ENCODE measurements at regions not wholly inside any gene's neighbourhood (a gene's known extent, or its start where the extent isn't known, plus 50 kb on each side); places are given as distances from the start of the nearest gene placed in this dataset.

GRCh38 chr1:93801471-93801870 is 77.5 kb downstream of the DNTTIP2 start:
- Histone ChIP-seq H3K27ac (ENCODE audit: low read length) (no peak overlapping the region), H3K4me1 (ENCODE audit: control insufficient read depth, insufficient read depth, low read length) (peaks cover 4% of the 10 kb centered on the region), H3K9me3 (ENCODE audit: control insufficient read depth, low read length) (no peaks in the 10 kb centered on the region), H3K4me3 (ENCODE audit: low read length) (no peak overlapping the region), H3K27me3 (ENCODE audit: control insufficient read depth, insufficient read depth) (no peaks in the 10 kb centered on the region)
- DNase-seq = no peak
- WGBS = 95% methylated on average over 5 of the region's 5 CpGs
- intact Hi-C loops (cut with DNase I) = no loop called here
- no peak for ATAC-seq

GRCh38 chr1:93800856-93801255 is 78.2 kb downstream of the DNTTIP2 start:
- intact Hi-C loops (cut with DNase I) = no loop called here
- no peaks in the 10 kb centered on the region for H3K9me3 ChIP-seq (ENCODE audit: control insufficient read depth, low read length)
- H3K27ac ChIP-seq (ENCODE audit: low read length) = no peak overlapping the region
- H3K27me3 ChIP-seq (ENCODE audit: control insufficient read depth, insufficient read depth) = no peaks in the 10 kb centered on the region
- DNase-seq (no peak), ATAC-seq (no peak)
- H3K4me3 ChIP-seq (ENCODE audit: low read length) = no peak overlapping the region
- WGBS = 87% methylated on average over 5 of the region's 5 CpGs
- H3K4me1 ChIP-seq (ENCODE audit: control insufficient read depth, insufficient read depth, low read length) = peaks cover 4% of the 10 kb centered on the region

GRCh38 chr1:93798291-93798690 is 80.7 kb downstream of the DNTTIP2 start:
- intact Hi-C loops (cut with DNase I) = no loop called here
- 26% methylated on average over 1 of the region's 1 CpG for WGBS
- no peak overlapping the region for H3K4me3 ChIP-seq (ENCODE audit: low read length)
- no peaks in the 10 kb centered on the region for H3K4me1 ChIP-seq (ENCODE audit: control insufficient read depth, insufficient read depth, low read length)
- DNase-seq (no peak), ATAC-seq (peak; percentile 43 to 56)
- H3K27ac ChIP-seq (ENCODE audit: low read length) = no peak overlapping the region
- no peaks in the 10 kb centered on the region for H3K9me3 ChIP-seq (ENCODE audit: control insufficient read depth, low read length)
- H3K27me3 ChIP-seq (ENCODE audit: control insufficient read depth, insufficient read depth) = no peaks in the 10 kb centered on the region

GRCh38 chr1:93784538-93784937 is 94.5 kb downstream of the DNTTIP2 start:
- intact Hi-C loops (cut with DNase I) = no loop called here
- no peak overlapping the region for H3K27ac ChIP-seq (ENCODE audit: low read length)
- ATAC-seq = no peak
- no peak overlapping the region for H3K4me3 ChIP-seq (ENCODE audit: low read length)
- DNase-seq = no peak
- peaks cover 2% of the 10 kb centered on the region for H3K9me3 ChIP-seq (ENCODE audit: control insufficient read depth, low read length)
- no peaks in the 10 kb centered on the region for H3K27me3 ChIP-seq (ENCODE audit: control insufficient read depth, insufficient read depth)
- 79% methylated on average over 3 of the region's 3 CpGs for WGBS
- H3K4me1 ChIP-seq (ENCODE audit: control insufficient read depth, insufficient read depth, low read length) = no peaks in the 10 kb centered on the region

GRCh38 chr1:93783876-93784275 is 95.1 kb downstream of the DNTTIP2 start:
- intact Hi-C loops (cut with DNase I) = no loop called here
- Histone ChIP-seq H3K4me3 (ENCODE audit: low read length) (no peak overlapping the region), H3K4me1 (ENCODE audit: control insufficient read depth, insufficient read depth, low read length) (no peaks in the 10 kb centered on the region), H3K9me3 (ENCODE audit: control insufficient read depth, low read length) (peaks cover 2% of the 10 kb centered on the region), H3K27ac (ENCODE audit: low read length) (no peak overlapping the region), H3K27me3 (ENCODE audit: control insufficient read depth, insufficient read depth) (no peaks in the 10 kb centered on the region)
- DNase-seq (no peak), ATAC-seq (no peak)
- 95% methylated on average over 2 of the region's 2 CpGs for WGBS

GRCh38 chr1:93779540-93780165 is 98.0 kb upstream of the BCAR3 start:
- DNase-seq (no peak), ATAC-seq (no peak)
- Histone ChIP-seq H3K4me3 (ENCODE audit: low read length) (no peak overlapping the region), H3K27ac (ENCODE audit: low read length) (no peak overlapping the region), H3K27me3 (ENCODE audit: control insufficient read depth, insufficient read depth) (no peaks in the 10 kb centered on the region), H3K4me1 (ENCODE audit: control insufficient read depth, insufficient read depth, low read length) (no peaks in the 10 kb centered on the region), H3K9me3 (ENCODE audit: control insufficient read depth, low read length) (no peaks in the 10 kb centered on the region)
- intact Hi-C loops (cut with DNase I) = no loop called here
- WGBS = 78% methylated on average over 4 of the region's 4 CpGs

- intact Hi-C loops (cut with DNase I) = no loop called here
- DNase-seq (no peak), ATAC-seq (no peak)
- Histone ChIP-seq H3K4me1 (ENCODE audit: control insufficient read depth, insufficient read depth, low read length) (no peaks in the 10 kb centered on the region), H3K27ac (ENCODE audit: low read length) (no peak overlapping the region), H3K4me3 (ENCODE audit: low read length) (no peak overlapping the region), H3K9me3 (ENCODE audit: control insufficient read depth, low read length) (no peaks in the 10 kb centered on the region), H3K27me3 (ENCODE audit: control insufficient read depth, insufficient read depth) (no peaks in the 10 kb centered on the region)
- WGBS = over 99% methylated on average over 2 of the region's 2 CpGs
These were observed 96.8 kb upstream of the BCAR3 start for GRCh38 chr1:93778457-93778856.

- Histone ChIP-seq H3K4me3 (ENCODE audit: low read length) (no peak overlapping the region), H3K9me3 (ENCODE audit: control insufficient read depth, low read length) (no peaks in the 10 kb centered on the region), H3K27me3 (ENCODE audit: control insufficient read depth, insufficient read depth) (no peaks in the 10 kb centered on the region), H3K27ac (ENCODE audit: low read length) (no peak overlapping the region), H3K4me1 (ENCODE audit: control insufficient read depth, insufficient read depth, low read length) (no peaks in the 10 kb centered on the region)
- no peak for DNase-seq
- intact Hi-C loops (cut with DNase I) = no loop called here
- 78% methylated on average over 2 of the region's 2 CpGs for WGBS
- ATAC-seq = no peak
These were observed 95.6 kb upstream of the BCAR3 start for GRCh38 chr1:93777255-93777654.

GRCh38 chr1:93776728-93777127 is 95.1 kb upstream of the BCAR3 start:
- Histone ChIP-seq H3K9me3 (ENCODE audit: control insufficient read depth, low read length) (no peaks in the 10 kb centered on the region), H3K27me3 (ENCODE audit: control insufficient read depth, insufficient read depth) (no peaks in the 10 kb centered on the region), H3K4me3 (ENCODE audit: low read length) (no peak overlapping the region), H3K27ac (ENCODE audit: low read length) (no peak overlapping the region), H3K4me1 (ENCODE audit: control insufficient read depth, insufficient read depth, low read length) (no peaks in the 10 kb centered on the region)
- intact Hi-C loops (cut with DNase I) = no loop called here
- no peak for ATAC-seq
- WGBS = 91% methylated on average over 3 of the region's 3 CpGs
- DNase-seq = no peak

- WGBS = 83% methylated on average over 6 of the region's 6 CpGs
- no peaks in the 10 kb centered on the region for H3K27me3 ChIP-seq (ENCODE audit: control insufficient read depth, insufficient read depth)
- no peak for ATAC-seq
- H3K9me3 ChIP-seq (ENCODE audit: control insufficient read depth, low read length) = no peaks in the 10 kb centered on the region
- no peak for DNase-seq
- intact Hi-C loops (cut with DNase I) = no loop called here
- H3K27ac ChIP-seq (ENCODE audit: low read length) = no peak overlapping the region
- H3K4me3 ChIP-seq (ENCODE audit: low read length) = no peak overlapping the region
- no peaks in the 10 kb centered on the region for H3K4me1 ChIP-seq (ENCODE audit: control insufficient read depth, insufficient read depth, low read length)
These were observed 93.6 kb upstream of the BCAR3 start for GRCh38 chr1:93775224-93775623.

GRCh38 chr1:93774707-93775106 is 93.1 kb upstream of the BCAR3 start:
- intact Hi-C loops (cut with DNase I) = no loop called here
- no peak overlapping the region for H3K4me3 ChIP-seq (ENCODE audit: low read length)
- no peak for ATAC-seq
- DNase-seq = no peak
- no peak overlapping the region for H3K27ac ChIP-seq (ENCODE audit: low read length)
- H3K9me3 ChIP-seq (ENCODE audit: control insufficient read depth, low read length) = no peaks in the 10 kb centered on the region
- H3K4me1 ChIP-seq (ENCODE audit: control insufficient read depth, insufficient read depth, low read length) = no peaks in the 10 kb centered on the region
- no peaks in the 10 kb centered on the region for H3K27me3 ChIP-seq (ENCODE audit: control insufficient read depth, insufficient read depth)

Data from right cardiac atrium (tissue), 5 donors.